ENCODE measurements at regions not wholly inside any gene's neighbourhood (a gene's known extent, or its start where the extent isn't known, plus 50 kb on each side); places are given as distances from the start of the nearest gene placed in this dataset.

- no peak for DNase-seq
- TF ChIP-seq CTCF (IDR thresholded peaks at IDR 0.05; ENCODE audit: low read depth, low read length): no peak
- Histone ChIP-seq H3K27me3 (no peaks in the 10 kb centered on the region), H3K9me3 (no peaks in the 10 kb centered on the region), H3K4me3 (ENCODE audit: low read depth, low read length) (no peak overlapping the region), H3K36me3 (no peaks in the 10 kb centered on the region), H3K4me1 (no peaks in the 10 kb centered on the region)
Measured at GRCh38 chr6:47372318-47372717, 62.6 kb upstream of the TNFRSF21 start.

DNA sequence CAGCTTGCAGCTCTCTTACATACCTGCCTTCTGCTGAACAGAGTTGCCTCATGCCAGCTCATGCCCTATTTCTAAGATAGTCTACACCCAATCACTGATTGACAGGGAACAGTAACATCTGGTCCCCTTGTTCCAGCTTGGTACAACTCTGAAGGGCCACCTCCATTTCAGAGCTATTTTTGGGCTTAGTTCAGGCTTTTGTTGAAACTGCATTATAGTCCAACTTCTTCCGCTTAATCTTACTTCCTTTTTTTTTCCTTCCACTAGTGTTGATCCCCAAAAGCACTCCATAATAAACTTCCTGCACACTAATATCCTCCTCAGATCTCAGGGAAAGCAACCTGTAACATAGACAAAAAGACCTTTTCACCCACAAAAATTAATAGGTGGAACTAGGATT is 65.7 kb upstream of the TNFRSF21 start:
- no peak overlapping the region for H3K4me3 ChIP-seq (ENCODE audit: low read depth, low read length)
- H3K36me3 ChIP-seq: no peaks in the 10 kb centered on the region
- no peaks in the 10 kb centered on the region for H3K4me1 ChIP-seq
- no peak for DNase-seq
- no peak for TF ChIP-seq CTCF (IDR thresholded peaks at IDR 0.05; ENCODE audit: low read depth, low read length)
- H3K9me3 ChIP-seq: no peaks in the 10 kb centered on the region
- peaks cover 11% of the 10 kb centered on the region; the same call in 1 of the 2 replicates for H3K27me3 ChIP-seq

DNA sequence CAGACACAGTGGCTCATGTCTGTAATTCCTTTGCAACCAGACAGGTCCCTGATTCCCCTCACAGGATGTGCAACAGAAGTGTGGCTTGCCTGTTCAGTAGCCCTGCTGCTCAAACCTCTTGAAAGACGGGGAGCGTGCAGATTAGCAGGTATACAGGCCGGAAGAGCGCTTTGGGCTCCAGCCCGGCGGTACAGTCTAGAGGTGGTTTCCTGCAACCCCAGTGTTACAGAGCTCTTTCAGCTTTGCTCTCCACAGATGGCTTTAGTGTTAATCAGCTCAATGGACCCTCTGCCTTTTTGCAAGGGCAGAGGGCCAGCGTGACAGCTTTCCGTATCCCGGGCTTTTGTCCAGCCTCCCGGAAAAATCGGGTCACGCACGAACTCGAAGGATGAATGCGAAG is 67.2 kb upstream of the TNFRSF21 start:
- Histone ChIP-seq H3K27me3 (peaks cover 11% of the 10 kb centered on the region; the same call in 1 of the 2 replicates), H3K4me3 (ENCODE audit: low read depth, low read length) (no peak overlapping the region), H3K4me1 (no peaks in the 10 kb centered on the region), H3K9me3 (no peaks in the 10 kb centered on the region), H3K36me3 (no peaks in the 10 kb centered on the region)
- TF ChIP-seq CTCF (IDR thresholded peaks at IDR 0.05; ENCODE audit: low read depth, low read length): no peak
- no peak for DNase-seq

DNA sequence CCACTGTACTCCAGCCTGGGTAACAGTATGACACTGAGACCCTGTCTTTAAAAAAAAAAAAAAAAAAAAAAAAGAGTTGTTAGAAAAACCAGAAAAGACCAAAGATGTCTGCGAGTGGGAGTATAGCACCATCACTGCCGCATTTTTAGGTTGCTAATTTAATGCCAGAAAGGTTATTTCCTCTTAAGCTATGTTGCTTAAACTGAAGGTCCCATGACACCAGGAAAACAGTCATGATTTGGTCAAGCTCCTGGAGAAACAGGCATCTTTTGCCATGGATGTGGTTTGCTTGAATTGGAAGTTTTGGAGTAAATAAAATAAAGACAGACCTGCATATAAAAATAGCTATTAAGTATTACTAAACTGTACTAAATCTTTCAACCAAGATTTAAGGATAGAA is 68.3 kb upstream of the TNFRSF21 start:
- Histone ChIP-seq H3K36me3 (no peaks in the 10 kb centered on the region), H3K4me3 (ENCODE audit: low read depth, low read length) (no peak overlapping the region), H3K4me1 (no peaks in the 10 kb centered on the region), H3K27me3 (peaks cover 11% of the 10 kb centered on the region; the same call in 1 of the 2 replicates), H3K9me3 (no peaks in the 10 kb centered on the region)
- DNase-seq: no peak
- TF ChIP-seq CTCF (IDR thresholded peaks at IDR 0.05; ENCODE audit: low read depth, low read length): no peak

DNA sequence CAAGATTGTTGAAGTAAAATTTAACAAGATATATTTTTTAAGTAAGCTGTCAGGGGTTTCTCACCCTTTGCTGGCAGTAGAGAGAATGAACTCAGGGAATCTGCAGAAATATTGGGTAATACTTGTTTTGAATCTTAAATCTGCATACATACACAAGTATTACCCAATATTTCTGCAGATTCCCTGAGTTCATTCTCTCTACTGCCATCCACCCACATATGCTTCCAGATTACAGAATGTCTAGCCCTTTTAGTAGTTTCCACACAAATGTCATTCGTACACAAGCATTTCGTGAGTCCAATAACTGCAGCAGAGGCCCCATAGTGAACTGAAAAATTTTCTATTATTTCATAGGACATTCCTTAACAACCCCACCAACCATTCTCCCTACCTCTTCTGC is 69.6 kb upstream of the TNFRSF21 start:
- H3K4me1 ChIP-seq: no peaks in the 10 kb centered on the region
- no peaks in the 10 kb centered on the region for H3K9me3 ChIP-seq
- peaks cover 11% of the 10 kb centered on the region; the same call in 1 of the 2 replicates for H3K27me3 ChIP-seq
- TF ChIP-seq CTCF (IDR thresholded peaks at IDR 0.05; ENCODE audit: low read depth, low read length): no peak
- no peak overlapping the region for H3K4me3 ChIP-seq (ENCODE audit: low read depth, low read length)
- no peak for DNase-seq
- H3K36me3 ChIP-seq: no peaks in the 10 kb centered on the region

DNA sequence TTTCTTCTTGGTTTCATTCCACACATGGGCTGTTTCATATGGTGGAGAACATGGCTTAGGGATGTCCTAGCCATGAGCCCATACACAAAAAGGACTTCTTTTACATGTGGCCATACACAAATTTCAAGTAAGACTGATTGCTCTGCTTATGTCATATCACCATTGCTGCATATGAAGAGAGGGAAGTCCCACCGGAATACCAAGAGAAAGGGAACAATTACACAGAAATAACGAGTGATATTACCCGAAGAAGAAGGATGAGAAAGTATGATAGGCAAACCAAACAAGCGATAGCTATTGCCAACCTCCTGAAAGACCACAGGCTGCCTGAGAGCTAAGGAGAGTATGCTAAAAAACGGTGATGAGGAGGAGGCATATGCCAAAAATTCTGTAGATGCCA is 70.5 kb upstream of the TNFRSF21 start:
- H3K9me3 ChIP-seq: no peaks in the 10 kb centered on the region
- no peak for TF ChIP-seq CTCF (IDR thresholded peaks at IDR 0.05; ENCODE audit: low read depth, low read length)
- H3K36me3 ChIP-seq: no peaks in the 10 kb centered on the region
- no peak overlapping the region for H3K4me3 ChIP-seq (ENCODE audit: low read depth, low read length)
- no peaks in the 10 kb centered on the region for H3K4me1 ChIP-seq
- H3K27me3 ChIP-seq: peaks cover 11% of the 10 kb centered on the region; the same call in 1 of the 2 replicates
- DNase-seq: no peak

Measured in BE2C (cell line).